HuH-7 (cell line): ENCODE measurements at regions not wholly inside any gene's neighbourhood (a gene's known extent, or its start where the extent isn't known, plus 50 kb on each side); places are given as distances from the start of the nearest gene placed in this dataset.
"Not testable (repeated sequence)": the region's sequence is repeated elsewhere in the genome, so short reads cannot be mapped to it uniquely, and the experiment has no call there.

ENCODE experiments used
- DNase-seq: peaks from one replicate; pipeline ENCODE4 v3.0.0; 2011; ENCODE audit warnings: low spot score

- no peak for DNase-seq
These were observed 95.4 kb upstream of the WDR11 start for GRCh38 chr10:120755771-120756170.

GRCh38 chr10:120760253-120760652, 90.9 kb upstream of the WDR11 start:
- no peak for DNase-seq

- no peak for DNase-seq
These were observed 89.2 kb upstream of the WDR11 start for GRCh38 chr10:120761951-120762350.

- DNase-seq, result no peak
These were observed 85.8 kb upstream of the WDR11 start for GRCh38 chr10:120765226-120765803.

- no peak for DNase-seq
These were observed 82.9 kb upstream of the WDR11 start for GRCh38 chr10:120768227-120768626.

GRCh38 chr10:120770496-120770895, 80.7 kb upstream of the WDR11 start:
- no peak for DNase-seq

GRCh38 chr10:120776442-120776841, 74.7 kb upstream of the WDR11 start:
- no peak for DNase-seq

GRCh38 chr10:120782336-120782735, 68.8 kb upstream of the WDR11 start:
- no peak for DNase-seq

- no peak for DNase-seq
These were observed 68.1 kb upstream of the WDR11 start for GRCh38 chr10:120783098-120783497.

- DNase-seq, result no peak
These were observed 67.3 kb upstream of the WDR11 start for GRCh38 chr10:120783867-120784266.

- DNase-seq, result no peak
These were observed 62.4 kb upstream of the WDR11 start for GRCh38 chr10:120788771-120789170.

GRCh38 chr10:120789303-120790203, 61.6 kb upstream of the WDR11 start:
- no peak for DNase-seq

GRCh38 chr10:120791316-120791715, 59.8 kb upstream of the WDR11 start:
- no peak for DNase-seq

- DNase-seq, result no peak
These were observed 58.1 kb upstream of the WDR11 start for GRCh38 chr10:120793088-120793487.

GRCh38 chr10:120794390-120794789, 56.8 kb upstream of the WDR11 start:
- no peak for DNase-seq

GRCh38 chr10:120798276-120798675, 52.9 kb upstream of the WDR11 start:
- not testable (repeated sequence) for DNase-seq

GRCh38 chr10:120799849-120800248, 51.3 kb upstream of the WDR11 start:
- DNase-seq, result no peak

GRCh38 chr10:120800528-120801323, 50.4 kb upstream of the WDR11 start:
- DNase-seq, result no peak
